GM23338 (cell line): ENCODE measurements at regions not wholly inside any gene's neighbourhood (a gene's known extent, or its start where the extent isn't known, plus 50 kb on each side); places are given as distances from the start of the nearest gene placed in this dataset.

Experiments
- ATAC-seq: fragments of 200-7000 bp; cut with Tn5 transposase; 3 replicates; pipeline ENCODE4 v1.9.1; 2020
- DNase-seq: peaks from one replicate; pipeline ENCODE4 v3.0.0-alpha.2; 2015; ENCODE audit warnings: low spot score
- H2AFZ ChIP-seq: fragments of 200-600 bp; sonication (generic); 2 replicates; pipeline ENCODE4 v1.8.0; 2016; ENCODE audit warnings: antibody characterized with exemption, mild to moderate bottlenecking, moderate library complexity
- H3F3A ChIP-seq: fragments of 200-600 bp; sonication (generic); replicated peaks from 2 replicates; pipeline ENCODE4 v1.8.0; 2017; ENCODE audit warnings: antibody characterized with exemption, mixed run types, low read depth
- H3K27ac ChIP-seq: fragments of 200-600 bp; sonication (generic); 2 replicates; pipeline ENCODE4 v1.6.1; 2016; ENCODE audit warnings: low read depth
- H3K27me3 ChIP-seq: fragments of 200-600 bp; sonication (generic); 2 replicates; pipeline ENCODE4 v1.8.0; 2016; ENCODE audit warnings: mild to moderate bottlenecking, mixed run types, moderate library complexity; ENCODE audit not compliant: insufficient read depth
- H3K36me3 ChIP-seq: fragments of 200-600 bp; sonication (generic); 2 replicates; pipeline ENCODE4 v1.8.0; 2016; ENCODE audit warnings: mild to moderate bottlenecking; ENCODE audit not compliant: insufficient read depth
- H3K4me1 ChIP-seq: fragments of 200-600 bp; sonication (generic); 2 replicates; pipeline ENCODE4 v1.8.0; 2016; ENCODE audit warnings: mild to moderate bottlenecking, moderate library complexity; ENCODE audit not compliant: insufficient read depth
- H3K4me2 ChIP-seq: fragments of 200-600 bp; sonication (generic); 2 replicates; pipeline ENCODE4 v1.7.1; 2017; ENCODE audit warnings: mixed run types
- H3K4me3 ChIP-seq: fragments of 200-600 bp; sonication (generic); 2 replicates; pipeline ENCODE4 v1.6.1; 2016; ENCODE audit warnings: mixed run types
- H3K79me2 ChIP-seq: fragments of 200-600 bp; sonication (generic); replicated peaks from 2 replicates; pipeline ENCODE4 v1.8.0; 2017; ENCODE audit warnings: mild to moderate bottlenecking; ENCODE audit not compliant: insufficient read depth
- H3K9me2 ChIP-seq: fragments of 200-600 bp; sonication (generic); 2 replicates; pipeline ENCODE4 v1.8.0; 2017; ENCODE audit not compliant: insufficient read depth
- H4K20me1 ChIP-seq: fragments of 200-600 bp; sonication (generic); replicated peaks from 2 replicates; pipeline ENCODE4 v1.8.0; 2017; ENCODE audit warnings: mild to moderate bottlenecking; ENCODE audit not compliant: insufficient read depth
- H3K27ac Mint-ChIP-seq: 2 replicates; pipeline ENCODE4 v1.8.0; 2020; ENCODE audit warnings: inconsistent platforms, mild to moderate bottlenecking, moderate library complexity, mixed read lengths
- H3K27me3 Mint-ChIP-seq: 3 replicates; pipeline ENCODE4 v1.8.0; 2022; ENCODE audit warnings: low read depth, mild to moderate bottlenecking, moderate library complexity, mixed read lengths, inconsistent platforms; ENCODE audit not compliant: insufficient read depth, poor library complexity
- H3K36me3 Mint-ChIP-seq: 3 replicates; pipeline ENCODE4 v1.8.0; 2021; ENCODE audit warnings: low read depth, mild to moderate bottlenecking, inconsistent platforms, moderate library complexity, mixed read lengths
- H3K4me1 Mint-ChIP-seq: 3 replicates; pipeline ENCODE4 v1.8.0; 2020; ENCODE audit warnings: mild to moderate bottlenecking, inconsistent platforms, mixed read lengths
- H3K4me3 Mint-ChIP-seq: 3 replicates; pipeline ENCODE4 v1.8.0; 2021; ENCODE audit warnings: moderate library complexity, mild to moderate bottlenecking, inconsistent platforms, mixed read lengths
- H3K9me3 Mint-ChIP-seq: 3 replicates; pipeline ENCODE4 v1.8.0; 2020; ENCODE audit warnings: moderate library complexity, mild to moderate bottlenecking, inconsistent platforms, mixed read lengths
- CREB1 ChIP-seq: fragments of 250-450 bp; sonication (Bioruptor Pico); IDR thresholded peaks from 2 replicates; pipeline ENCODE4 v1.5.0; 2020; ENCODE audit warnings: low read depth, mild to moderate bottlenecking, moderate library complexity
- CTCF ChIP-seq, 2 experiments: fragments of 200-600 bp in 1 of 2; sonication (generic) in 1 of 2; conservative IDR thresholded peaks; 2 replicates each; pipeline versions ENCODE4 v1.5.1 to v1.6.1; 2016 to 2017; ENCODE audit warnings: antibody characterized with exemption in 2 of 2, low read depth in 2 of 2, mild to moderate bottlenecking in 2 of 2, moderate library complexity in 1 of 2
- EZH2 ChIP-seq: fragments of 200-600 bp; sonication (generic); IDR thresholded peaks from one replicate; pipeline ENCODE4 v1.8.0; 2017; ENCODE audit warnings: antibody characterized with exemption, mild to moderate bottlenecking, low read depth; ENCODE audit not compliant: unreplicated experiment
- EZH2phosphoT487 ChIP-seq: fragments of 200-600 bp; sonication (generic); IDR thresholded peaks from one replicate; pipeline ENCODE4 v1.8.1; 2018; ENCODE audit warnings: antibody characterized with exemption; ENCODE audit not compliant: unreplicated experiment
- JUNB ChIP-seq: IDR thresholded peaks from one replicate; pipeline ENCODE4 v1.6.1; 2016; ENCODE audit warnings: antibody characterized with exemption; ENCODE audit not compliant: unreplicated experiment
- NANOG ChIP-seq: IDR thresholded peaks from 2 replicates; pipeline ENCODE4 v1.6.1; 2016; ENCODE audit warnings: antibody characterized with exemption, borderline replicate concordance
- POLR2AphosphoS5 ChIP-seq: IDR thresholded peaks from 2 replicates; pipeline ENCODE4 v1.6.1; 2016; ENCODE audit warnings: antibody characterized with exemption, low read depth
- STAT1 ChIP-seq: IDR thresholded peaks from one replicate; pipeline ENCODE4 v1.6.1; 2016; ENCODE audit warnings: antibody characterized with exemption; ENCODE audit not compliant: unreplicated experiment
- ZNF462 ChIP-seq: fragments of 250-450 bp; sonication (Bioruptor Pico); IDR thresholded peaks from 2 replicates; pipeline ENCODE4 v1.5.0; 2020; ENCODE audit warnings: mild to moderate bottlenecking, moderate library complexity

DNA sequence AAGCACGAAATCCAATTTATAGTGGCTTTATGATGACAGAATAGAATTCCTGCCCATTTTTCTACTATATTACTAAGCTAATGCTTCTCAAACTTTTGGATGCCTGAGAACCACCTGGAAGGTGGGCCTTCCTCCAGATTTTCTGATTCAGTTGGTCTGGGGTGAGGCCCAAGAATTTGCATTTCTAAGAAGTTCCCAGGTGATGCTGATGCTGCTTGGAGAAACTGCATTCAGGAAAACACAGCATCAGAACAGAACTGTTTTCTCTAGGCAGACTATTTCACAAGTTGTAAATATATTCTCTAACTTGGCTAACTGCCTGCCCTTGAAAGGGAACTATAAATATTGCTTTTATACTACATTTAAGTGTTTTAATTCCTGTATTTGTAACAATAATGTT is 644.9 kb upstream of the DPPA4 start:
- Histone ChIP-seq H3K4me1 (no peaks in the 10 kb centered on the region), H3K9me2 (no peaks in the 10 kb centered on the region), H4K20me1 (no peaks in the 10 kb centered on the region), H2AFZ (no peak overlapping the region), H3K36me3 (no peaks in the 10 kb centered on the region), H3K4me3 (no peak overlapping the region), H3K4me2 (no peak overlapping the region; the same call in 1 of the 2 replicates), H3K79me2 (no peaks in the 10 kb centered on the region), H3K27me3 (no peaks in the 10 kb centered on the region), H3F3A (no peaks in the 10 kb centered on the region), H3K27ac (no peak overlapping the region)
- Mint-ChIP-seq H3K9me3 (no peaks in the 10 kb centered on the region), H3K4me3 (no peak overlapping the region), H3K27me3 (peaks cover 2% of the 10 kb centered on the region), H3K27ac (no peak overlapping the region), H3K36me3 (no peaks in the 10 kb centered on the region), H3K4me1 (no peaks in the 10 kb centered on the region)
- DNase-seq (peak; percentile 10), ATAC-seq (peak; percentile 26; the same call in 1 of the 3 replicates)
- no peak for TF ChIP-seq POLR2AphosphoS5
- TF ChIP-seq CTCF (conservative IDR thresholded peaks at IDR 0.05; ENCODE audit: low read depth in 2 of 2), result no peak
- no peak for TF ChIP-seq JUNB
- TF ChIP-seq ZNF462, result no peak
- TF ChIP-seq STAT1, result no peak
- no peak for TF ChIP-seq CREB1 (CRISPR knock-in tag)
- TF ChIP-seq NANOG, result no peak
- no peak for TF ChIP-seq EZH2phosphoT487
- no peak for TF ChIP-seq EZH2
